GM12865 (cell line): ENCODE measurements at regions not wholly inside any gene's neighbourhood (a gene's known extent, or its start where the extent isn't known, plus 50 kb on each side); places are given as distances from the start of the nearest gene placed in this dataset.

ENCODE experiments used
- DNase-seq: peaks from one replicate; pipeline ENCODE4 v3.0.0; 2010; ENCODE audit warnings: low read depth
- H3K4me3 ChIP-seq: 2 replicates; pipeline ENCODE4 v1.5.1; 2011; ENCODE audit warnings: mild to moderate bottlenecking, low read depth, low read length, control low read depth
- TF ChIP-seq, protein P1 (sequence below): IDR thresholded peaks from 2 replicates; pipeline ENCODE4 v1.5.1; 2011; ENCODE audit warnings: low read length, control low read depth, low read depth, inconsistent platforms; ENCODE audit not compliant: insufficient read depth; ENCODE audit errors: missing control alignments

- TF ChIP-seq, protein P1, sequence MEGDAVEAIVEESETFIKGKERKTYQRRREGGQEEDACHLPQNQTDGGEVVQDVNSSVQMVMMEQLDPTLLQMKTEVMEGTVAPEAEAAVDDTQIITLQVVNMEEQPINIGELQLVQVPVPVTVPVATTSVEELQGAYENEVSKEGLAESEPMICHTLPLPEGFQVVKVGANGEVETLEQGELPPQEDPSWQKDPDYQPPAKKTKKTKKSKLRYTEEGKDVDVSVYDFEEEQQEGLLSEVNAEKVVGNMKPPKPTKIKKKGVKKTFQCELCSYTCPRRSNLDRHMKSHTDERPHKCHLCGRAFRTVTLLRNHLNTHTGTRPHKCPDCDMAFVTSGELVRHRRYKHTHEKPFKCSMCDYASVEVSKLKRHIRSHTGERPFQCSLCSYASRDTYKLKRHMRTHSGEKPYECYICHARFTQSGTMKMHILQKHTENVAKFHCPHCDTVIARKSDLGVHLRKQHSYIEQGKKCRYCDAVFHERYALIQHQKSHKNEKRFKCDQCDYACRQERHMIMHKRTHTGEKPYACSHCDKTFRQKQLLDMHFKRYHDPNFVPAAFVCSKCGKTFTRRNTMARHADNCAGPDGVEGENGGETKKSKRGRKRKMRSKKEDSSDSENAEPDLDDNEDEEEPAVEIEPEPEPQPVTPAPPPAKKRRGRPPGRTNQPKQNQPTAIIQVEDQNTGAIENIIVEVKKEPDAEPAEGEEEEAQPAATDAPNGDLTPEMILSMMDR: no peak
- DNase-seq: no peak
- H3K4me3 ChIP-seq: no peak overlapping the region
These were observed 321.5 kb upstream of the CTNNB1 start for GRCh38 chr3:40877631-40878463.

DNA sequence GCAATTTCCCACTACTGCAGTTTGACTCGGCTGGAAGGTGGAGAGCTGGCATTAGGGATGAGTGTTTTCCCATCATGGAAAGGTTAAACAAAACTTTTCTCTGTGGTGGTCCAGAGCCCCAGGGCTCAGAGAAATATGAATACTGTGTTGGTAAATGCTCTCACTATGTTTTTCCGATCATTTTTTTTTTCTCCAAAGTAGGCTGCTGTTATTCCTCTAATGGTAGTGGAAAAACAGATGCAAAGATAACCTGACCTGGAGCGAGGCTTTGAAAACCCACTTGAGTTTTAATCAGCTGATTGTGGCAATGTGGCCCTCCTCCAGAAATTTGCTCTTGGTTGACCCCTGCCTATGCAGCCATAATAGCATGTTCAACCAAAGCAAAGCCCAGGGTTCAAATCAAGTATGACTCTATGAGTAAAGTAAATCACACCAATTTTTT is 320.8 kb upstream of the CTNNB1 start:
- TF ChIP-seq, protein P1: no peak
- DNase-seq: no peak
- no peak overlapping the region for H3K4me3 ChIP-seq

GRCh38 chr3:40885430-40885829 is 313.9 kb upstream of the CTNNB1 start:
- no peak overlapping the region for H3K4me3 ChIP-seq
- TF ChIP-seq, protein P1: no peak
- no peak for DNase-seq

- TF ChIP-seq, protein P1: no peak
- no peak overlapping the region for H3K4me3 ChIP-seq
- DNase-seq: no peak
These were observed 312.5 kb upstream of the CTNNB1 start for GRCh38 chr3:40886660-40887425.

DNA sequence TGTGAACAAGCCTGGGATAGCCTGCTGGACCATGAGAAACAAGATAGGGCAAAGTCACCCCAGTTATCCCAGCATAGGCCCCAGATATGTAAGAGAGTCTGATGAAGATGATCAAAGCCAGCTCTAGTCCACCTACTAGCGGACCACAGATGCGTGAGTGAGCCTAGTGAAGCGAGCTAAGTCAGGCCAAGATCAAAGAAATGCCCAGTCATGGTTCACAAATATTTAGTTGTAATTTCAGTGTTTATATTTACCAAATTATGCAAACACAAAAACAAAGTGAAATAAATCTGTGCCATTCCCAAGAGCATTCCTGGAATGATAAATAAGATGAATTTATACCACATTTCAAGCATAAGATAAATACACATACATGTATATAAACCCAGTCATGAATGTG is 308.1 kb upstream of the CTNNB1 start:
- H3K4me3 ChIP-seq: no peak overlapping the region
- no peak for DNase-seq
- TF ChIP-seq, protein P1: no peak

DNA sequence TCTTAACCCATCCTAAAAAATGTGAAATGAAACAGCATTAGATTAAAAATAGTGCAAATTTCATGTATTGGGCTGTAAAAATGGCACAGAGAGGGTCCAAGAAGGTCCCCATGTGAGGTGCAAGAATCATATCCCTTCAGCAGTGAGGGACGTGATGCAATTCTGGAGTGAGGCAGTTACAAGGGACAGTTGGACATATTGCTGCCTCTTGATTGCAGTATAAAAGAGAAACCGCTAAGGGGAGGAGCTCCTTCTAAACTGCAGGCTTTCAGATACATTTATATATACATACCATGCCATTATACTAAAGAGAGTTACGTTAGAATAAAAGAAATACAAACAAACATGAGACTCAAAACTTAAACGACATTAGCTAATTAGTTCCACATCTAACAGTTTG is 304.2 kb upstream of the CTNNB1 start:
- TF ChIP-seq, protein P1: no peak
- DNase-seq: no peak
- no peak overlapping the region for H3K4me3 ChIP-seq
